ENCODE measurements at regions not wholly inside any gene's neighbourhood (a gene's known extent, or its start where the extent isn't known, plus 50 kb on each side); places are given as distances from the start of the nearest gene placed in this dataset.
"Not testable (repeated sequence)": the region's sequence is repeated elsewhere in the genome, so short reads cannot be mapped to it uniquely, and the experiment has no call there.

DNA sequence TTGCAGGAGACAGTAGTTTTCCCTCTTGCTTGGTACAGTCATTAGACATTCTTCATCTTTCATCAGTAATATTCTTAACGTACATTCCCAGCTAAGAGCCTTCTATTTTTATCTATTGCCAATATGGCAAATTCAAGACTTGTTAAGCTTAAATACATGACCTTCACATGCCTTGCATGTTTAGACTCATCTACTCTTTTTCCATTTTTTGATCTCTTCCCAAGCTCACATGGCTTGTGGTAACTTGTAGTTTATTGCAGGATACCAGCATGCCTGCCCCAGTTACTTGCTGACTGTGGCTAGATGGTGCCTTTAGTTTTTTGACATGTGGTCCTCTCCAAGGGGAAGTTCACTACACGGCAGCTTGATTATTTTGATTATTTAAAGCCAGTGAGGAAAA is 729.0 kb downstream of the SLC6A15 start:
- H3K4me3 ChIP-seq (ENCODE audit: extremely low read depth, insufficient read depth, low read length, poor library complexity, severe bottlenecking), result no peak overlapping the region
- no peaks in the 10 kb centered on the region for H3K36me3 ChIP-seq (ENCODE audit: control insufficient read depth, insufficient read depth, low read length)
- no peaks in the 10 kb centered on the region for H3K9me3 ChIP-seq (ENCODE audit: control insufficient read depth, low read length)
- no peaks in the 10 kb centered on the region for H3K4me1 ChIP-seq (ENCODE audit: control insufficient read depth, insufficient read depth, low read length, poor library complexity, severe bottlenecking)
- WGBS, 2 experiments (ENCODE audit: insufficient coverage in 2 of 2), result 83 to 100% methylated on average over 1 of the region's 2 CpGs
- no peak overlapping the region for H3K27ac ChIP-seq (ENCODE audit: low read depth, low read length, severe bottlenecking)

DNA sequence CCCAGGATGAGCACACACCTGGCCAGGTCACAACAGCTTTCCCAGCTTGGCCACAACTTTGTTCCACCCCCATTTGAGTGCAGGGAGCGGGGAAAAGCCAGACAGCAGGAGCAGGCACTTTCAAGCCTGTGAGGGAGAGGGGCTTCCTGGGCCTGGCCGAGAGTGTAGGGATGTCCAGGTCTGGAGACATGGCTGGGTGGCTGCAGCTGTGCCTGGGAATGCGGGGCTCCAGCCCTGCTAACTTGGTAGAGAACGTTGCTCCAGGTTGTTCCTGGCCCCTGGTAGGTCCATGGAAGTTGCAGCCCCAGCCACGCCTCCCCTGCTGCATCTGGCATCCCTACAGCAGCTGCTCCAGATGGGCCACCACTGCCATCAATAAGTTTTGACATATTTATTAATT is 738.5 kb downstream of the SLC6A15 start:
- Histone ChIP-seq H3K4me3 (ENCODE audit: extremely low read depth, insufficient read depth, low read length, poor library complexity, severe bottlenecking) (no peak overlapping the region), H3K4me1 (ENCODE audit: control insufficient read depth, insufficient read depth, low read length, poor library complexity, severe bottlenecking) (no peaks in the 10 kb centered on the region), H3K9me3 (ENCODE audit: control insufficient read depth, low read length) (no peaks in the 10 kb centered on the region), H3K27ac (ENCODE audit: low read depth, low read length, severe bottlenecking) (no peak overlapping the region), H3K36me3 (ENCODE audit: control insufficient read depth, insufficient read depth, low read length) (no peaks in the 10 kb centered on the region)
- WGBS, 2 experiments (ENCODE audit: insufficient coverage in 2 of 2), result 80 to 94% methylated on average over 1 to 4 of the region's 5 CpGs

DNA sequence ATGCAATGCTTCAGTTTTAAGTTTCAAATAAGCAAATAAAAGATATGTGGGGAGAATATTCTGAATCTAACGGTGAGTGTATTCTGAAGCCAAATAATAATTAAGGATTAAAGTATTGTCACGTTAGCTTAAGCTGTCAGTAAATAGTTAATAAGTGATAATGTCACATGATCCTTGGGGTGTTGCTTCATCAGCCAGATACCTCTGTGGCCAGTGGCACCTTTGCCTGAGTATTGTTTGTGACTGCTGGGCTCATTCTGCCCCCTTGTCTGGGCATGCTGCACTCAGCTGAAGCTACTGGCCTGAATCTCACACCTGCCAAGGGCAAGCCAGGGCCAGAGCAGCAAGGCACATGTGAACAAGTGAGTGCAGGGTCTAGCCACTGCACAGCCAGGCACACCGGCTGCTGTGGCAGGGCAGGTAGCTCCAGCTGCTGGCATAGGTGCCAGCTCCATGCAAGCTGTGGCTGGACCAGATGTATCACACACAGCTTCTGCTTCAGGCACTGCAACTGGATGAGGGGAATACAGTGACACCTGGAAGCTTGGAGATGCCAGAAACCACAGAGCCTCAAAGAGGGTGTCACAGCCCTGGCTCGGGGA is 739.7 kb downstream of the SLC6A15 start:
- H3K27ac ChIP-seq (ENCODE audit: low read depth, low read length, severe bottlenecking), result no peak overlapping the region

DNA sequence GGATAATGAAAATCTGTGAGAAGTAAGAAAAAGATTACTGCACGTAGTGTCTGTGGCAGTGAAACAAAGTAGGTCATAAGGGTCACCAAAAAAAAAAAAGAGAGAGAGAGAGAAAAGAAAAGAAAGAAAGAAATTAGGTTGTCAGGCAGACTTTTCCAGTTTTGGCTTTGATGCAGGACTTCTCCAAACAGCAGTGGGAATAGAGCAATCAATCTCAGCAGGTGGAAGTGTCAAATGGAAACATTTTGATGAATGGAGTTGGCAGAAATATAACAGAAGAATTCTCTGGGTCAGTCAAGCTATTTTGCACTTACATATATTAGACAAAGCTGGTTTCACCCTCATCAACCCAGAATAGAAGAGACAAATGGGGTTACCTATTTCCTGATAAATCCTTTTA is 745.8 kb downstream of the SLC6A15 start:
- 43 to 56% methylated on average over 1 of the region's 1 CpG for WGBS, 2 experiments (ENCODE audit: insufficient coverage in 2 of 2)
- no peaks in the 10 kb centered on the region for H3K36me3 ChIP-seq (ENCODE audit: control insufficient read depth, insufficient read depth, low read length)
- no peaks in the 10 kb centered on the region for H3K4me1 ChIP-seq (ENCODE audit: control insufficient read depth, insufficient read depth, low read length, poor library complexity, severe bottlenecking)
- no peak overlapping the region for H3K27ac ChIP-seq (ENCODE audit: low read depth, low read length, severe bottlenecking)
- no peaks in the 10 kb centered on the region for H3K9me3 ChIP-seq (ENCODE audit: control insufficient read depth, low read length)
- H3K4me3 ChIP-seq (ENCODE audit: extremely low read depth, insufficient read depth, low read length, poor library complexity, severe bottlenecking), result no peak overlapping the region

More for the DNA sequence above, 739.7 kb downstream of the SLC6A15 start:
- no peaks in the 10 kb centered on the region for H3K9me3 ChIP-seq (ENCODE audit: control insufficient read depth, low read length)
- H3K4me3 ChIP-seq (ENCODE audit: extremely low read depth, insufficient read depth, low read length, poor library complexity, severe bottlenecking), result no peak overlapping the region
- 95 to 100% methylated on average over 2 to 3 of the region's 4 CpGs for WGBS, 2 experiments (ENCODE audit: insufficient coverage in 2 of 2)
- H3K4me1 ChIP-seq (ENCODE audit: control insufficient read depth, insufficient read depth, low read length, poor library complexity, severe bottlenecking), result no peaks in the 10 kb centered on the region
- no peaks in the 10 kb centered on the region for H3K36me3 ChIP-seq (ENCODE audit: control insufficient read depth, insufficient read depth, low read length)

DNA sequence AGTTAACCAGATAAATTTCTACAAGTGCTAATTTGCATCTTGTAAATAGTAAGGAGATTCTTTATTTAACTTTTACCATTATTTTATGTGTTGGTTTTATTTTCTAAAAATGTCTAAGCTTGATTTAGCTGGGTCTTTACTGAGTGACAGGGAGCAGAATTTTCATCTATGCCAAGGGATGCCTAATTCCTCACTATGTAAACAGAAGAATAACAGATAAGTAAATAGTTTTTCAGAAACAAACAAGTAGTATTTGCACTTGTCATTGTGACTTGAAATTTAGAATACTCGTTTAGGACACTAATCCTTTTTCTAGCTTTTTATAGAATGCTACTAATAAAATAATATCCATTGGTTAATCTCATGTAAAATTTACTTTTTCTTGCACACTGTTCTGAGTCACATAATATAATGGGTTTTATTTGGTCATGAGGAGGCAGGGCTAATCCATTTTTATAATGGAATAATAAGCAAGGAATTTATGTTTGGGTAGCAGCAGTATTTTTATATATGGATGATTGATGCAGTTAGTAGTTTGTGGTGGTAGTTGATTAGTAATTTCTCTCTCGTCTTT is 746.5 kb downstream of the SLC6A15 start:
- H3K27ac ChIP-seq (ENCODE audit: low read depth, low read length, severe bottlenecking), result no peak overlapping the region
- no peaks in the 10 kb centered on the region for H3K9me3 ChIP-seq (ENCODE audit: control insufficient read depth, low read length)
- no peaks in the 10 kb centered on the region for H3K36me3 ChIP-seq (ENCODE audit: control insufficient read depth, insufficient read depth, low read length)
- WGBS, 2 experiments (ENCODE audit: insufficient coverage in 2 of 2), result no CpG with 5 or more reads among the region's 2 CpGs
- H3K4me1 ChIP-seq (ENCODE audit: control insufficient read depth, insufficient read depth, low read length, poor library complexity, severe bottlenecking), result no peaks in the 10 kb centered on the region
- no peak overlapping the region for H3K4me3 ChIP-seq (ENCODE audit: extremely low read depth, insufficient read depth, low read length, poor library complexity, severe bottlenecking)

DNA sequence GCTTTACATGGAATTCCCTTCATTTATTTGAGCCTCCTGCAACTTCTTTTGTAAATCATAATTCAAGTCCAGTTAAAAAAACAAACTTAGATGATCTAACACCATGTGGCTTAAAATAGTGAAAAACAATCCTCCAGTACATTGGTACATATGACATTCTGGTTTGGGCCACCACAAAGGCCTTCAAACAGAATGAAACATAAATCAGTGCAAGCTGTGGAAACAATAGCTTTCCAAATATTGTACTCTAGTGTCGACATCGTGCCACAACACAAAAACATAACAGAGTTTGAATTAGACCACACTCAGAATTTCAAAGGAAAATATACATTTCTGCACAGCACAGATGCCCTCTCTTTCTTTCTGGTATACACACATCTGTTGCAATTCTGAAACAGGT is 751.3 kb downstream of the SLC6A15 start:
- whole genome bisulfite sequencing, 2 experiments (ENCODE audit: insufficient coverage in 2 of 2), result 90 to 93% methylated on average over 2 of the region's 2 CpGs
- no peaks in the 10 kb centered on the region for H3K36me3 ChIP-seq (ENCODE audit: control insufficient read depth, insufficient read depth, low read length)
- no peaks in the 10 kb centered on the region for H3K9me3 ChIP-seq (ENCODE audit: control insufficient read depth, low read length)
- peaks cover 10% of the 10 kb centered on the region for H3K4me1 ChIP-seq (ENCODE audit: control insufficient read depth, insufficient read depth, low read length, poor library complexity, severe bottlenecking)
- no peak overlapping the region for H3K4me3 ChIP-seq (ENCODE audit: extremely low read depth, insufficient read depth, low read length, poor library complexity, severe bottlenecking)
- no peak overlapping the region for H3K27ac ChIP-seq (ENCODE audit: low read depth, low read length, severe bottlenecking)

DNA sequence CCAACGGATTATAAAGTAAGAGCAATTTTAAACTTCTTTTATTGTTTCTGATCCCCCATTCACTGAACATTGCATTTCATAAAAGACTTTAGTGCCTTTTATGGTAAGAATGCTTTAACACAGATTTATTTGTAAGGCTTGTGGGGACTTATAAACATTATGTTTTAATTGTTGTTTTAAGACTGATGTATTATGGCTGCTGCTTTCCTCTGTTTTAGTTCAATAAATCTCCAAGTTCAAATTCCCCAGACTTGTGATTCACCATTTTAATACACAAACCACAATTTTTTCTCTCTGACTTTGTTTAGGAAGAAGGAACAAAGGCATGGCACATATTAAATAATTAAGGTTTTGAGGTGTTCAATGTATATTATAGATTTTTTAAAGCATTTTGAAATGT is 753.3 kb downstream of the SLC6A15 start:
- Histone ChIP-seq H3K4me1 (ENCODE audit: control insufficient read depth, insufficient read depth, low read length, poor library complexity, severe bottlenecking) (peaks cover 16% of the 10 kb centered on the region), H3K27ac (ENCODE audit: low read depth, low read length, severe bottlenecking) (no peak overlapping the region), H3K4me3 (ENCODE audit: extremely low read depth, insufficient read depth, low read length, poor library complexity, severe bottlenecking) (no peak overlapping the region), H3K9me3 (ENCODE audit: control insufficient read depth, low read length) (peaks cover 2% of the 10 kb centered on the region), H3K36me3 (ENCODE audit: control insufficient read depth, insufficient read depth, low read length) (no peaks in the 10 kb centered on the region)
- no CpG with 5 or more reads among the region's 1 CpG for WGBS, 2 experiments (ENCODE audit: insufficient coverage in 2 of 2)

DNA sequence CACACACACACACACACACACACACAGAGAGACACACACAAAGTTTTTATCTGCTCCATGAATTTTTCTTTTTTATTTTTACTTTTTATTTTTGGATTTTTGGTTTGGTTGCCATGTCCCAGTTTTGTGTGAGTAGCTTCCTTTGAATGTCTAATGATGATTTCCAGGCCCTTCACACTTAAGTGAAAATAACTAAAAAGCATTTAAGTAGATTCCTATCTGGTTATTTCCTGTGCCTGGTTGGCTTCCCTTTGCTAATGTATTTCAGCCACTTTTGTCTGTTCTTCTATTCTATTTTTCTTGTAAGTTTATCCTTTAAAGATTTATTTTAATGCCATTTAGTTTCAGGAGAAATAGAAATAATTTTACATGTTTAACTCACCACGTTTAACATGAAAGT is 755.4 kb downstream of the SLC6A15 start:
- Histone ChIP-seq H3K27ac (ENCODE audit: low read depth, low read length, severe bottlenecking) (no peak overlapping the region), H3K9me3 (ENCODE audit: control insufficient read depth, low read length) (peaks cover 4% of the 10 kb centered on the region), H3K4me3 (ENCODE audit: extremely low read depth, insufficient read depth, low read length, poor library complexity, severe bottlenecking) (no peak overlapping the region), H3K4me1 (ENCODE audit: control insufficient read depth, insufficient read depth, low read length, poor library complexity, severe bottlenecking) (peaks cover 16% of the 10 kb centered on the region), H3K36me3 (ENCODE audit: control insufficient read depth, insufficient read depth, low read length) (no peaks in the 10 kb centered on the region)
- WGBS, 2 experiments (ENCODE audit: insufficient coverage in 2 of 2), result no CpG with 5 or more reads among the region's 1 CpG

DNA sequence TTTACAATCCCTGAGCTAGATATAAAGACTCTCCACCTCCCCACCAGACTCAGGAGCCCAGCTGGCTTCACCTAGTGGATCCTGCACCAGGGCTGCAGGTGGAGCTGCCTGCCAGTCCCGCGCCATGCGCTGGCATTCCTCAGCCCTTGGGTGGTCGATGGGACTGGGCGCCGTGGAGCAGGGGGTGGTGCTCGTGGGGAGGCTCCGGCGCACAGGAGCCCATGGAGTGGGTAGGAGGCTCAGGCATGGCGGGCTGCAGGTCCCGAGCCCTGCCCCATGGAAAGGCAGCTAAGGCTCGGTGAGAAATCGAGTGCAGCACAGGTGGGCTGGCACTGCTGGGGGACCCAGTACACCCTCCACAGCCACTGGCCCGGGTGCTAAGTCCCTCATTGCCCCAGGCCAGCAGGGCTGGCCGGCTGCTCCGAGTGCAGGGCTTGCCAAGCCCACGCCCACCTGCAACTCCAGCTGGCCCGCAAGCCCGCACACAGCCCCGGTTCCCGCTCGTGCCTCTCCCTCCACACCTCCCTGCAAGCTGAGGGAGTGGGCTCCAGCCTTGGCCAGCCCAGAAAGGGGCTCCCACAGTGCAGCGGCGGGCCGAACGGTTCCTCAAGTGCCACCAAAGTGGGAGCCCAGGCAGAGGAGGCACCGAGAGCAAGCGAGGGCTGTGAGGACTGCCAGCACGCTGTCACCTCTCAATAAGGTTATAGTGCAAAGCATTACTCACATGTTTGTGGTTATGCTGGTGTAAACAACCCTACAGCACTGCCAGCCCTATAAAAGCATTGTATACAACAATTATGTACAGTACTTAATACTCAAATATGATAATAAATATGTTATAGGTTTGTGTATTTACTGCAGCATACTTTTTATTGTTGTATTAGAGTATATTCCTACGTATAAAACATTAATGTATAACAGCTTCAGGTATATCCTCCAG is 757.3 kb downstream of the SLC6A15 start:
- not testable (repeated sequence) for H3K27ac ChIP-seq (ENCODE audit: low read depth, low read length, severe bottlenecking); H3K9me3 ChIP-seq (ENCODE audit: control insufficient read depth, low read length); H3K4me3 ChIP-seq (ENCODE audit: extremely low read depth, insufficient read depth, low read length, poor library complexity, severe bottlenecking); H3K36me3 ChIP-seq (ENCODE audit: control insufficient read depth, insufficient read depth, low read length)
- H3K4me1 ChIP-seq (ENCODE audit: control insufficient read depth, insufficient read depth, low read length, poor library complexity, severe bottlenecking), result peaks cover 16% of the 10 kb centered on the region
- WGBS, 2 experiments (ENCODE audit: insufficient coverage in 2 of 2), result 88 to 98% methylated on average over 14 of the region's 30 CpGs

DNA sequence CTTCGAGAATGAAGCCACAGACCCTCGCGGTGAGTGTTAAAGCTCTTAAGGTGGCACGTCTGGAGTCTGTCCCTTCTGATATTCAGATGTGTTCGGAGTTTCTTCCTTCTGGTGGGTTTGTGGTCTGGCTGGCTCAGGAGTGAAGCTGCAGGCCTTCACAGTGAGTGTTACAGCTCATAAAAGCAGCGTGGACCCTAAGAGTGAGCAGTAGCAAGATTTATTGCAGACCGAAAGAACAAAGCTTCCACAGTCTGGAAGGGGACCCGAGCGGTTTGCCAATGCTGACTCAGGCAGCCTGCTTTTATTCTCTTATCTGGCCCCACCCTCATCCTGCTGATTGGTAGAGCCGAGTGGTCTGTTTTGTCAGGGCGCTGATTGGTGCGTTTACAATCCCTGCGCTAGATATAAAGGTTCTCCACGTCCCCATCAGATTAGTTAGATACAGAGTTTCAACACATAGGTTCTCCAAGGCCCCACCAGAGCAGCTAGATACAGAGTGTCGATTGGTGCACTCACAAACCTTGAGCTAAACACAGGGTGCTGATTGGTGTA is 758.1 kb downstream of the SLC6A15 start:
- not testable (repeated sequence) for H3K9me3 ChIP-seq (ENCODE audit: control insufficient read depth, low read length); H3K36me3 ChIP-seq (ENCODE audit: control insufficient read depth, insufficient read depth, low read length); H3K27ac ChIP-seq (ENCODE audit: low read depth, low read length, severe bottlenecking); H3K4me3 ChIP-seq (ENCODE audit: extremely low read depth, insufficient read depth, low read length, poor library complexity, severe bottlenecking)
- H3K4me1 ChIP-seq (ENCODE audit: control insufficient read depth, insufficient read depth, low read length, poor library complexity, severe bottlenecking), result peaks cover 16% of the 10 kb centered on the region
- 95 to 97% methylated on average over 10 of the region's 15 CpGs for WGBS, 2 experiments (ENCODE audit: insufficient coverage in 2 of 2)

Measured in mesodermal cell (in vitro differentiated cells).